ENCODE measurements at regions not wholly inside any gene's neighbourhood (a gene's known extent, or its start where the extent isn't known, plus 50 kb on each side); places are given as distances from the start of the nearest gene placed in this dataset.

- TF ChIP-seq CTCF (IDR thresholded peaks at IDR 0.05) (no peak), POLR2A (IDR thresholded peaks at IDR 0.05) (no peak)
Observed at GRCh38 chr6:139961190-139961589, 586.7 kb upstream of the CITED2 start.

Data from heart left ventricle (tissue), 13 donors.